ENCODE measurements at regions not wholly inside any gene's neighbourhood (a gene's known extent, or its start where the extent isn't known, plus 50 kb on each side); places are given as distances from the start of the nearest gene placed in this dataset.

- no peak for TF ChIP-seq EZH2 (IDR thresholded peaks at IDR 0.05; ENCODE audit: insufficient read depth, low read length)
- TF ChIP-seq CTCF (IDR thresholded peaks at IDR 0.05; ENCODE audit: insufficient read depth, low read depth, low read length), result no peak
These were observed 841.9 kb downstream of the TMTC2 start for GRCh38 chr12:83528571-83528970.

Data from astrocyte (in vitro differentiated cells and primary cell).